PC-9 (cell line): ENCODE measurements at regions not wholly inside any gene's neighbourhood (a gene's known extent, or its start where the extent isn't known, plus 50 kb on each side); places are given as distances from the start of the nearest gene placed in this dataset.

Experiments used
- BruUV-seq: library from RNA; stranded (reverse); fragments of 400-500 nt; replicated peaks from 2 replicates; lab custom pipeline; 2021; lab: Mats Ljungman, UMichigan
- CTCF ChIA-PET: fragments of 300-600 bp; sonication (Branson Sonifier 250); formaldehyde crosslinking; loops from one replicate; lab custom pipeline; 2022; ENCODE audit warnings: antibody characterized with exemption; lab: Charles Lee
- POLR2A ChIA-PET: fragments of 300-600 bp; sonication (Branson Sonifier 250); formaldehyde crosslinking; loops from one replicate; lab custom pipeline; 2022; ENCODE audit warnings: antibody characterized with exemption; ENCODE audit not compliant: unreplicated experiment; lab: Charles Lee
- DNase-seq, 2 experiments: peaks; one replicate each; pipeline versions ENCODE4 v3.0.0 to v3.0.0-alpha.2; 2015 to 2022; ENCODE audit warnings: mixed read lengths in 1 of 2
- H2AFZ ChIP-seq: fragments of 200-600 bp; sonication (generic); 2 replicates; pipeline ENCODE4 v1.8.1; 2017; ENCODE audit warnings: antibody characterized with exemption
- H3F3A ChIP-seq: fragments of 200-600 bp; sonication (generic); 2 replicates; pipeline ENCODE4 v1.8.1; 2017; ENCODE audit warnings: antibody characterized with exemption, mild to moderate bottlenecking, low read depth; ENCODE audit not compliant: insufficient read depth
- H3K27ac ChIP-seq: fragments of 200-600 bp; sonication (generic); 2 replicates; pipeline ENCODE4 v1.6.1; 2016; ENCODE audit warnings: mixed run types
- H3K27me3 ChIP-seq: fragments of 200-600 bp; sonication (generic); 2 replicates; pipeline ENCODE4 v1.6.1; 2016; ENCODE audit warnings: low read depth, mixed run types; ENCODE audit not compliant: insufficient read depth
- H3K36me3 ChIP-seq: fragments of 200-600 bp; sonication (generic); 2 replicates; pipeline ENCODE4 v1.6.1; 2016; ENCODE audit warnings: low read depth, mixed run types
- H3K4me1 ChIP-seq: fragments of 200-600 bp; sonication (generic); replicated peaks from 2 replicates; pipeline ENCODE4 v1.6.1; 2016; ENCODE audit warnings: mixed run types; ENCODE audit not compliant: insufficient read depth
- H3K4me2 ChIP-seq: fragments of 200-600 bp; sonication (generic); 2 replicates; pipeline ENCODE4 v1.6.1; 2017; ENCODE audit warnings: mixed run types
- H3K4me3 ChIP-seq: fragments of 200-600 bp; sonication (generic); 2 replicates; pipeline ENCODE4 v1.6.1; 2016; ENCODE audit warnings: mixed run types
- H3K79me2 ChIP-seq: fragments of 200-600 bp; sonication (generic); 2 replicates; pipeline ENCODE4 v1.6.1; 2017; ENCODE audit warnings: low read depth, mixed run types
- H3K9me2 ChIP-seq: fragments of 200-600 bp; sonication (generic); 2 replicates; pipeline ENCODE4 v1.8.1; 2017; ENCODE audit warnings: mild to moderate bottlenecking; ENCODE audit not compliant: insufficient read depth
- H3K9me3 ChIP-seq: fragments of 200-600 bp; sonication (generic); 2 replicates; pipeline ENCODE4 v1.8.1; 2016; ENCODE audit warnings: low read depth; ENCODE audit not compliant: insufficient read depth
- H4K20me1 ChIP-seq: fragments of 200-600 bp; sonication (generic); 2 replicates; pipeline ENCODE4 v1.8.1; 2017; ENCODE audit not compliant: insufficient read depth
- EZH2 ChIP-seq: fragments of 200-600 bp; sonication (generic); IDR thresholded peaks from 2 replicates; pipeline ENCODE4 v1.8.0; 2017; ENCODE audit warnings: antibody characterized with exemption, low read depth
- intact Hi-C: fragments of 100-400 bp; cut with micrococcal nuclease; formaldehyde crosslinking; loops from one replicate; pipeline ENCODE4 v1.10.0; 2022; ENCODE audit not compliant: unreplicated experiment
- TF ChIP-seq, protein P1 (sequence below): fragments of 200-600 bp; sonication (generic); conservative IDR thresholded peaks from 2 replicates; pipeline ENCODE4 v1.6.1; 2017; ENCODE audit warnings: mixed run types, antibody characterized with exemption, mild to moderate bottlenecking, moderate library complexity

- H3K4me2 ChIP-seq: no peak overlapping the region
- no peak overlapping the region for H3K4me3 ChIP-seq
- CTCF ChIA-PET: no interaction called here
- DNase-seq: no peak
- no peaks in the 10 kb centered on the region for H4K20me1 ChIP-seq
- no peak for TF ChIP-seq EZH2
- TF ChIP-seq, protein P1, sequence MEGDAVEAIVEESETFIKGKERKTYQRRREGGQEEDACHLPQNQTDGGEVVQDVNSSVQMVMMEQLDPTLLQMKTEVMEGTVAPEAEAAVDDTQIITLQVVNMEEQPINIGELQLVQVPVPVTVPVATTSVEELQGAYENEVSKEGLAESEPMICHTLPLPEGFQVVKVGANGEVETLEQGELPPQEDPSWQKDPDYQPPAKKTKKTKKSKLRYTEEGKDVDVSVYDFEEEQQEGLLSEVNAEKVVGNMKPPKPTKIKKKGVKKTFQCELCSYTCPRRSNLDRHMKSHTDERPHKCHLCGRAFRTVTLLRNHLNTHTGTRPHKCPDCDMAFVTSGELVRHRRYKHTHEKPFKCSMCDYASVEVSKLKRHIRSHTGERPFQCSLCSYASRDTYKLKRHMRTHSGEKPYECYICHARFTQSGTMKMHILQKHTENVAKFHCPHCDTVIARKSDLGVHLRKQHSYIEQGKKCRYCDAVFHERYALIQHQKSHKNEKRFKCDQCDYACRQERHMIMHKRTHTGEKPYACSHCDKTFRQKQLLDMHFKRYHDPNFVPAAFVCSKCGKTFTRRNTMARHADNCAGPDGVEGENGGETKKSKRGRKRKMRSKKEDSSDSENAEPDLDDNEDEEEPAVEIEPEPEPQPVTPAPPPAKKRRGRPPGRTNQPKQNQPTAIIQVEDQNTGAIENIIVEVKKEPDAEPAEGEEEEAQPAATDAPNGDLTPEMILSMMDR: no peak
- no peaks in the 10 kb centered on the region for H3K9me3 ChIP-seq
- H3K79me2 ChIP-seq: no peaks in the 10 kb centered on the region
- H3K27me3 ChIP-seq: no peaks in the 10 kb centered on the region
- POLR2A ChIA-PET: interaction anchor here (0.6 to 0.7 kb wide), 3 partner anchors 13 to 56 kb away, joined by 3 to 5 read pairs (median 5); no protein-coding TSS in a partner anchor
- no peaks in the 10 kb centered on the region for H3K36me3 ChIP-seq
- H2AFZ ChIP-seq: no peak overlapping the region
- no TSS peak for BruUV-seq
- peaks cover 36% of the 10 kb centered on the region for H3K4me1 ChIP-seq
- H3K27ac ChIP-seq: no peak overlapping the region
- intact Hi-C loops: no loop called here
- no peaks in the 10 kb centered on the region for H3K9me2 ChIP-seq
- no peaks in the 10 kb centered on the region; the same call in 1 of the 2 replicates for H3F3A ChIP-seq
Observed at GRCh38 chr1:40922969-40923368, 56.5 kb upstream of the CTPS1 start.

GRCh38 chr1:40923511-40924020, 55.9 kb upstream of the CTPS1 start:
- CTCF ChIA-PET: interaction anchor here (0.6 kb wide), 1 partner anchor 21 kb away, joined by 3 read pairs; no protein-coding TSS in a partner anchor
- Histone ChIP-seq H3K79me2 (no peaks in the 10 kb centered on the region), H3K4me2 (no peak overlapping the region), H3F3A (no peaks in the 10 kb centered on the region; the same call in 1 of the 2 replicates), H3K4me1 (peaks cover 33% of the 10 kb centered on the region), H2AFZ (no peak overlapping the region), H4K20me1 (no peaks in the 10 kb centered on the region), H3K27ac (no peak overlapping the region), H3K36me3 (no peaks in the 10 kb centered on the region), H3K4me3 (no peak overlapping the region), H3K27me3 (no peaks in the 10 kb centered on the region), H3K9me2 (no peaks in the 10 kb centered on the region), H3K9me3 (no peaks in the 10 kb centered on the region)
- POLR2A ChIA-PET: interaction anchor here (0.6 to 0.7 kb wide), 5 partner anchors 14 to 1558 kb away, joined by 3 to 9 read pairs (median 5); no protein-coding TSS in a partner anchor
- TF ChIP-seq, protein P1: no peak
- TF ChIP-seq EZH2: no peak
- intact Hi-C loops: no loop called here
- no TSS peak for BruUV-seq
- DNase-seq: no peak

DNA sequence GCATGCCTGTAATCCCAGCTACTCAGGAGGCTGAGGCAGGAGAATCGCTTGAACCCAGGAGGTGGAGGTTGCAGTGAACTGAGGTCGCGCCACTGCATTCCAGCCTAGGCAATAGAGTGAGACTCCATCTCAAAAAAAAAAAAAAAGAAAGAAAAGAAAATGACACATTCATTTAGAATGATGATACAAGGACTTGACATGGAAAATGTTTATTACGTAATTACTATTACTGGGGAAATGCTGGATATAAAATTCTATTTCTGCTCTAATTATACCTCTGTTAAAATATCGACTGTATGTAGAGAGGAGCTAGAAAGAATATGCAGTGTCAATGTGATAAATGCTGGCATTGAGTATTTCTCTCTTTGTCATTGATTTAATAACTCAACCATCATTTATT, 54.7 kb upstream of the CTPS1 start:
- Histone ChIP-seq H3K27ac (no peak overlapping the region), H3K4me2 (no peak overlapping the region), H3K9me3 (no peaks in the 10 kb centered on the region), H4K20me1 (no peaks in the 10 kb centered on the region), H3K27me3 (no peaks in the 10 kb centered on the region), H3K79me2 (no peaks in the 10 kb centered on the region), H2AFZ (no peak overlapping the region), H3K4me3 (no peak overlapping the region), H3K36me3 (no peaks in the 10 kb centered on the region), H3F3A (no peaks in the 10 kb centered on the region; the same call in 1 of the 2 replicates), H3K4me1 (peaks cover 22% of the 10 kb centered on the region), H3K9me2 (no peaks in the 10 kb centered on the region)
- DNase-seq: no peak
- intact Hi-C loops: no loop called here
- no TSS peak for BruUV-seq
- TF ChIP-seq, protein P1: no peak
- no peak for TF ChIP-seq EZH2
- CTCF ChIA-PET: no interaction called here
- POLR2A ChIA-PET: no interaction called here
